ENCODE measurements at regions not wholly inside any gene's neighbourhood (a gene's known extent, or its start where the extent isn't known, plus 50 kb on each side); places are given as distances from the start of the nearest gene placed in this dataset.

GRCh38 chr13:83810136-83810535, 72.1 kb downstream of the SLITRK1 start:
- no peak overlapping the region for H3K4me3 ChIP-seq (ENCODE audit: low read length)
- no peak for TF ChIP-seq CTCF (conservative IDR thresholded peaks at IDR 0.05; ENCODE audit: low read depth, low read length)
- DNase-seq (ENCODE audit: low read depth): no peak

GRCh38 chr13:83804356-83804962, 77.8 kb downstream of the SLITRK1 start:
- no peak for TF ChIP-seq CTCF (conservative IDR thresholded peaks at IDR 0.05; ENCODE audit: low read depth, low read length)
- H3K4me3 ChIP-seq (ENCODE audit: low read length): no peak overlapping the region
- DNase-seq (ENCODE audit: low read depth): no peak

DNA sequence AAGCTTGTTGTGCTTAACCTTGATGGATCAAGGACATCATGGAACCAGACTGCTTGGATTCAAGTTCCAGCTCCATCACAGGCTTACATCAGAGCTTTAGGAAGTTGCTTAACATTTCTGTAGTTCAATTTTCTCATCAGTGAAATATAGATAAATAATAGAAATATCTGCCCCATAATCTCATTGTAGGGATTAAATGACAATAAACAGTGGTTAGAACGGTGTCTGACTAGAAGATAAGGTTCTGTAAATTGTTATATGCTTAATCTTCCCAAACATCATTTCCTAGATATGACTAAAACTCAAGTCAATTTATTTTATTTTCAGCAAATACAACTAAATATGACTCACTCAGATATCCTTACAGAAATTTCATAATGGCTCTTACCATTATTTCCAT, 83.5 kb downstream of the SLITRK1 start:
- DNase-seq (ENCODE audit: low read depth): no peak
- no peak overlapping the region for H3K4me3 ChIP-seq (ENCODE audit: low read length)
- no peak for TF ChIP-seq CTCF (conservative IDR thresholded peaks at IDR 0.05; ENCODE audit: low read depth, low read length)

- TF ChIP-seq CTCF (conservative IDR thresholded peaks at IDR 0.05; ENCODE audit: low read depth, low read length): no peak
- no peak for DNase-seq (ENCODE audit: low read depth)
- no peak overlapping the region for H3K4me3 ChIP-seq (ENCODE audit: low read length)
Measured at GRCh38 chr13:83796364-83796763, 85.9 kb downstream of the SLITRK1 start.

DNA sequence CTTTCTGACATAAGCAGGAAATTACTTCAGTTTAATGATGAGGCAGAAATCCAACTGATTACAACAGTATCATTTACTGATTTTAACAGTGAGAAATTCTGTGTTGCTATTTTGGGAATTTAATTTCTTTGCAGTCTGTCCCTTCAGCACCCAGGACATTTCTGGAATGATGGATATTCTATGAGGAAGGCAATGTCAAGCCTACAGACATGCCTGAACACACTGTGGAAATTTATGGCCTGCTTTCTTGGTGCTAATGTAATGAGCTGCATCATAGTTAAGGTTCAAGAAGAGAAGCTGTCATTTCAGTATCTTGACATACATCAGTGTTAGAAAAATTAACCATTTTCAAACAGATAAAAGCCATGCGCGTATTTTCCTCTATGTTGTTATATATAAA, 87.7 kb downstream of the SLITRK1 start:
- no peak for TF ChIP-seq CTCF (conservative IDR thresholded peaks at IDR 0.05; ENCODE audit: low read depth, low read length)
- DNase-seq (ENCODE audit: low read depth): no peak
- no peak overlapping the region for H3K4me3 ChIP-seq (ENCODE audit: low read length)

DNA sequence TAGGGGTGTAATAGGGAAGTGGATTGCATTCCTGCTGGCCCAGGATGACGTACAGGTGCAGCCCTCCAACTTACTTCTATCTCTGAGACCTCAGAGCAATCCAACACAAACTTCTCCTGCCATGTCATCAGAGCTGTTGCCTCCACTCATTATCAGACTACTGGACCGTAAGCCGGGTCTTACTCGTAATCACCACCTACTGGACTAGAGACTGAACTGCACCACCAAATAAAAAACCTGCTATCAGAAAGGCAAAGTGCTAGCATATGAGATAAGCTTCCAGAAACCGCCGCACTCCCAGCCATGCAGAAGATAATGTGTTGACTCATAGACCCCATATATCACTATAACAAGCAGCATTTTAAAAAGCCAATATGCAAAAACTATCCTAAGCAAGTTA, 102.0 kb downstream of the SLITRK1 start:
- H3K4me3 ChIP-seq (ENCODE audit: low read length): no peak overlapping the region
- peak; percentile 42 for TF ChIP-seq CTCF (conservative IDR thresholded peaks at IDR 0.05; ENCODE audit: low read depth, low read length)
- no peak for DNase-seq (ENCODE audit: low read depth)

GRCh38 chr13:83773961-83774360, 108.3 kb downstream of the SLITRK1 start:
- no peak for DNase-seq (ENCODE audit: low read depth)

More at GRCh38 chr13:83773961-83774360, 108.3 kb downstream of the SLITRK1 start:
- no peak overlapping the region for H3K4me3 ChIP-seq (ENCODE audit: low read length)
- no peak for TF ChIP-seq CTCF (conservative IDR thresholded peaks at IDR 0.05; ENCODE audit: low read depth, low read length)
